ENCODE measurements at regions not wholly inside any gene's neighbourhood (a gene's known extent, or its start where the extent isn't known, plus 50 kb on each side); places are given as distances from the start of the nearest gene placed in this dataset.

GRCh38 chr5:5700549-5700948 lies 278.1 kb downstream of the ICE1 start:
- DNase-seq (ENCODE audit: low read depth): no peak
- TF ChIP-seq CTCF (IDR thresholded peaks at IDR 0.05; ENCODE audit: insufficient read depth, low read length): no peak
- no peak overlapping the region for H3K4me3 ChIP-seq (ENCODE audit: low read depth, low read length)

GRCh38 chr5:5699062-5699461 lies 276.6 kb downstream of the ICE1 start:
- H3K4me3 ChIP-seq (ENCODE audit: low read depth, low read length): no peak overlapping the region
- no peak for TF ChIP-seq CTCF (IDR thresholded peaks at IDR 0.05; ENCODE audit: insufficient read depth, low read length)
- no peak for DNase-seq (ENCODE audit: low read depth)

GRCh38 chr5:5695266-5695665 lies 272.8 kb downstream of the ICE1 start:
- no peak for TF ChIP-seq CTCF (IDR thresholded peaks at IDR 0.05; ENCODE audit: insufficient read depth, low read length)

GRCh38 chr5:5688925-5689310 lies 266.4 kb downstream of the ICE1 start:
- TF ChIP-seq CTCF (IDR thresholded peaks at IDR 0.05; ENCODE audit: insufficient read depth, low read length): no peak
- no peak for DNase-seq (ENCODE audit: low read depth)
- no peak overlapping the region for H3K4me3 ChIP-seq (ENCODE audit: low read depth, low read length)

More at GRCh38 chr5:5695266-5695665, 272.8 kb downstream of the ICE1 start:
- no peak overlapping the region for H3K4me3 ChIP-seq (ENCODE audit: low read depth, low read length)
- DNase-seq (ENCODE audit: low read depth): no peak

- TF ChIP-seq CTCF (IDR thresholded peaks at IDR 0.05; ENCODE audit: insufficient read depth, low read length): no peak
- H3K4me3 ChIP-seq (ENCODE audit: low read depth, low read length): no peak overlapping the region
- DNase-seq (ENCODE audit: low read depth): no peak
Measured at GRCh38 chr5:5688194-5688924, 265.9 kb downstream of the ICE1 start.

GRCh38 chr5:5687113-5687512 lies 264.6 kb downstream of the ICE1 start:
- no peak for DNase-seq (ENCODE audit: low read depth)
- no peak overlapping the region for H3K4me3 ChIP-seq (ENCODE audit: low read depth, low read length)
- no peak for TF ChIP-seq CTCF (IDR thresholded peaks at IDR 0.05; ENCODE audit: insufficient read depth, low read length)

- TF ChIP-seq CTCF (IDR thresholded peaks at IDR 0.05; ENCODE audit: insufficient read depth, low read length): no peak
- no peak for DNase-seq (ENCODE audit: low read depth)
- H3K4me3 ChIP-seq (ENCODE audit: low read depth, low read length): no peak overlapping the region
Measured at GRCh38 chr5:5686356-5686755, 263.9 kb downstream of the ICE1 start.
